MM.1S (cell line): ENCODE measurements at regions not wholly inside any gene's neighbourhood (a gene's known extent, or its start where the extent isn't known, plus 50 kb on each side); places are given as distances from the start of the nearest gene placed in this dataset.

Experiments used
- EZH2 ChIP-seq: fragments of 300-600 bp; sonication (generic); optimal IDR thresholded peaks from 2 replicates; pipeline ENCODE3; 2017; ENCODE audit warnings: low read depth, mild to moderate bottlenecking, antibody characterized with exemption, low read length, mixed read lengths
- EZH2phosphoT487 ChIP-seq: fragments of 300-600 bp; sonication (generic); IDR thresholded peaks from 2 replicates; pipeline ENCODE4 v1.6.1; 2018; ENCODE audit warnings: antibody characterized with exemption, low read length
- TF ChIP-seq, protein P1 (sequence below): fragments of 300-600 bp; sonication (generic); IDR thresholded peaks from 2 replicates; pipeline ENCODE4 v1.5.1; 2016; ENCODE audit warnings: antibody characterized with exemption, low read length, mixed read lengths

DNA sequence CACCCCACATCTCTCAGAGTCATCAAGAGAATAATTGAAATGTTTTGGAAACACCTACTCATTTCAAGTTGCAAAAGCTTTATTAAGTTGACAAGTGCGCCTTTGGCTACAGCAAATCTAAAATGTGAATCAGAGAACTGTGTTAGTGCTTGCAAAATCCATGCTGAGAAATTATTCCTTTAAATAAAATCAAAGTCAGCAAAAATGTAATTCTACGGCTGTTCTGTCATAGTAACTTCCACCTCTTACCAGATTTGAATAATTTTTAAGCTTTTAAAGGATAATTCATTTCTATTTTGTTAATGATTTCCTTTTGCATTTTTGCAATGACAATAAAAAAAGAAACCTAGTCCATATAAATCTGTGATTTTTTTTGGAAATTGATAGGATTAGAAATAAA lies 1779.1 kb downstream of the STIM2 start:
- TF ChIP-seq, protein P1, sequence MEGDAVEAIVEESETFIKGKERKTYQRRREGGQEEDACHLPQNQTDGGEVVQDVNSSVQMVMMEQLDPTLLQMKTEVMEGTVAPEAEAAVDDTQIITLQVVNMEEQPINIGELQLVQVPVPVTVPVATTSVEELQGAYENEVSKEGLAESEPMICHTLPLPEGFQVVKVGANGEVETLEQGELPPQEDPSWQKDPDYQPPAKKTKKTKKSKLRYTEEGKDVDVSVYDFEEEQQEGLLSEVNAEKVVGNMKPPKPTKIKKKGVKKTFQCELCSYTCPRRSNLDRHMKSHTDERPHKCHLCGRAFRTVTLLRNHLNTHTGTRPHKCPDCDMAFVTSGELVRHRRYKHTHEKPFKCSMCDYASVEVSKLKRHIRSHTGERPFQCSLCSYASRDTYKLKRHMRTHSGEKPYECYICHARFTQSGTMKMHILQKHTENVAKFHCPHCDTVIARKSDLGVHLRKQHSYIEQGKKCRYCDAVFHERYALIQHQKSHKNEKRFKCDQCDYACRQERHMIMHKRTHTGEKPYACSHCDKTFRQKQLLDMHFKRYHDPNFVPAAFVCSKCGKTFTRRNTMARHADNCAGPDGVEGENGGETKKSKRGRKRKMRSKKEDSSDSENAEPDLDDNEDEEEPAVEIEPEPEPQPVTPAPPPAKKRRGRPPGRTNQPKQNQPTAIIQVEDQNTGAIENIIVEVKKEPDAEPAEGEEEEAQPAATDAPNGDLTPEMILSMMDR = no peak
- TF ChIP-seq EZH2 = no peak
- no peak for TF ChIP-seq EZH2phosphoT487
